SH-SY5Y (cell line): ENCODE measurements at regions not wholly inside any gene's neighbourhood (a gene's known extent, or its start where the extent isn't known, plus 50 kb on each side); places are given as distances from the start of the nearest gene placed in this dataset.

Experiments used
- GATA2 ChIP-seq: IDR thresholded peaks from 2 replicates; pipeline ENCODE4 v1.6.1; 2011; ENCODE audit warnings: mild to moderate bottlenecking, low read depth, low read length
- GATA3 ChIP-seq: IDR thresholded peaks from 2 replicates; pipeline ENCODE4 v1.6.1; 2011; ENCODE audit warnings: low read depth, mild to moderate bottlenecking, low read length, moderate library complexity

- no peak for TF ChIP-seq GATA2
- no peak for TF ChIP-seq GATA3
Observed at GRCh38 chr11:32163557-32163956, 72.7 kb downstream of the RCN1 start.
